GM21515 (cell line): ENCODE measurements at regions not wholly inside any gene's neighbourhood (a gene's known extent, or its start where the extent isn't known, plus 50 kb on each side); places are given as distances from the start of the nearest gene placed in this dataset.

ENCODE experiments used
- ATAC-seq: cut with Tn5 transposase; IDR thresholded peaks from one replicate; pipeline ENCODE4 v1.9.1; 2021; ENCODE audit not compliant: unreplicated experiment

DNA sequence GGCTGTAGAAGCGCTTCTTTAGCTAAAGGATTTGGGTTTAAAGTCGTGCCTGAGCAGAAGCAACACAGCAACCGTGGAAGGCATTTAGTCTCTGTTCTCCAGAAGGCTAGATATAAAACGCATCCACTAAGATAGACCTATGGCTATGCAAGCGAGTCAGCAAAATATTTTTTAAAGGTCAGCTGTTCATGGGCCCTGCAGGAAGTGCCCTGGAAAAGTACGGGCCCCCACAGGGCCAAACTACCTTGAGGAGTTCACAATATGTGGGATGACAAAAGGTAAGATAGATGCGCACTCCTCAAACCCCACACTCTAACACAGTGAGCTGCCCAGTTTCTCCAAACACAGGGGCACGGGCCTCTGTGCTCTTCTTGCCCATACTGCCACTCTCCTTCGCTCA lies 261.6 kb downstream of the VPS13C start:
- no peak for ATAC-seq

DNA sequence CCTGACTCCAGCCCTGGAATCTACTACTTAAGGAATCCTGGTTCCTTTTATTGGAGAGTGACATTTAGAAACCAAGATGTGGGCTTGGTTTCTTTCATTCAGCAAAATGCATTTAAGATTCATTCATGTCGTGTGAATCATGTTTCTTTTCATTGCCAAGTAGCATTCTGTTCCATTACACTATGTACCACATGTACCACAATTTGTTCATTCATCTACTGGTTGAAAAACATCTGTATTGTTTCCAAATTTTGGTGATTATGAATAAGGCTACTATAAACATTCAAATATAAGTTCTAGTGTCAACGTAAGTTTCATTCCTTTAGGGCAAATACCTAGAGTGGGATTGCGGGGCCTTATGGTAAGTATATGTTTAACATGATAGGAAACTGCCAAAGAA lies 264.2 kb downstream of the VPS13C start:
- no peak for ATAC-seq

DNA sequence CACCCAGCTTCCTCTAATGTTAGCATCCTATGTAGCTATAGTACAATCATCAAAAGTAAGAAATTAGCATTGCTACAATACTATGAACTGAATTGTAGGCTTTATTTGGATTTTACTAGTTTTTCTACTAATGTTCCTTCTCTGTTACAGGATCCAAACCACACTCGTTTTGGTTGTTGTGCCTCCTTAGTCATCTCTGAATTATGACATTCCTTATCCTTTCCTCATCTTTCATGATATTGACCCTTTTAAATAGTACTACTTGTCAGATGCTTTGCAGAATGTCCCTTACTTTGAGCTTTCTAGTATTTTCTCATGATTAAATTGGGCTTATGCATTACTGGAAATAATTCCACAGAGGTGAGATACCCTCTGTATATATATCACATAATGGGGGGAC lies 265.4 kb downstream of the VPS13C start:
- ATAC-seq: no peak

DNA sequence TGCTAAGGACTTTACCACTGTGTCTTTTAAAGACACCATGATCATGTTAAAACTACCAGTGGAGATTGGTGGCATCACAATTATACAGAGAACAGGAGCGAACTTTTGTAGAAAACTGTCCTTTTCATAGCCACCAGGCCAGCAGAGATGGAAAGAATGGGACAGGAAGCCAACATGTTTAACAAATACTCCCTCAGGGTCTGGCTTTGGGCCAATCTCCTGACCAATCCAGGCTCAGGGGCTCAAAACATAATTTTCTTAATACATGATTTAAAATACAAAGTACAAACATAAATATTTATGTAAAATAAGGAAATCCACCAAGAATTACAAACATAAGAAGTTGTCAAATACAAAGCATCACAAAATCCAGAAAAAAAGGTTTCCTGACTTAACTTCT lies 266.0 kb downstream of the VPS13C start:
- ATAC-seq: no peak

DNA sequence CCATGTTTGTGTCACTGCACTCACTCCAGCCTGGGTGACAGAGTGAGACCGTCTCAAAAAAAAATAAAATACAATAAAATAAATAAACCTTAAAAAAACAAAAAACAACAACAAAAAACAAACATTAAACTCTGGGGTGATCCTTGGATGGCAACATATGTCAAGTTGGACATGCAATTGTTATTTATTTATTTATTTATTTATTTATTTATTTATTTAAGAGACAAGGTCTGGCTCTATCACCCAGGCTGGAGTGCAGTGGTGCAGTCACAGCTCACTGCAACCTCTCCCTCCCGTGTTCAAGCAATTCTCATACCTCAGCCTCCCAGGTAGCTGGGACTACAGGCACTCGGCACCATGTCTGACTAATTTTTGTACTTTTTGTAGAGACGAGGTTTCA lies 275.5 kb downstream of the VPS13C start:
- no peak for ATAC-seq

DNA sequence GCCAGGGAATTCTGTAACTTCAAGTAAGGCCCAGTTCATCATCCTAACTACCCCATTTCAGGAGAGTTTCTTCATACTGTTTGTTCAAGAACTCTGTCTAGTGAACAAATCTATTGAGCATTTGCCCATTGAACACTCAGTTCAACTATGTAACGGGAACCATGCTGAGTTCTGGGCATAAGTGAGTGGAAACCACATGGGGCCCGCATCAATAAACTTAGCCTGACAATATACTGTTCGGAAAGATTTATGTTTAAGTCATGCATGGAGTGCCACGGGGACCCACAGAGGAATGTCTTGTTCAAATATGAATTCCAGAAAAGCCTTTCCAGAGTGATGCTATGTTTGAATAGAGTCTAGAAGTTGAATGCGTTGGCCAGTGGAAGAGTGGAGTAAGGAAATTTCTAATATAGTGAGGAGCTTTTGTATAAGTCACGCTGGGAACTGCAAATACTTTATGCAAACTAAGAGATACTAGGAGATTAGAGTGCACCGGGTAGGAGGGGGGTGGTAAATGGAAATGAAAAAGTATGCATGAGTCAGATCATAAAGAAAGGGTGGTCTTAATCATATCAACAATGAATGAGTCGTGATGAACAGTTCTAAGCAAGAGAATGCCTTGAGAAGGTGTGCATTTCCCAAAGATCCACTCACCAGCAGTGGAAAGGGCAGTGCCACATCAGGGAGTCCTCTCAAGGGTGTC lies 279.8 kb downstream of the VPS13C start:
- ATAC-seq: no peak

DNA sequence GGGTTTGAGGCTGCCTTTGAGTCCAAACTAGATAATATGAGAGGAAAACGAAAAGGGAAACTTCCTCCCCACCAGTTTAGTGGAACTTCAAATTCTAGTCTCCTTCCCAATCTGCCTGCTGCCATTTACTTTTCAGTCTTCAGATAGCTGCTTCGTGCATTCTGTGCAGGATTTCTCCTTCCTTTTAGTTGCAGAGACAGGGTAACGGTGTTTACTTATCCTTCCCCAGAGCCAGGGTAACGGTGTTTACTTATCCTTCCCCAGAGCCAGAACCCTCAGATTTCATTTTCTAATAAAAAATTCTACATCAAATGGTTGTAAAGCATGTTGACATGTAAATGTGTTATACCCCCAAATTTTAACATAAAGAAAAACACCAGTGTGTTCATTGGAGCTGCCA lies 282.6 kb downstream of the VPS13C start:
- ATAC-seq: no peak

DNA sequence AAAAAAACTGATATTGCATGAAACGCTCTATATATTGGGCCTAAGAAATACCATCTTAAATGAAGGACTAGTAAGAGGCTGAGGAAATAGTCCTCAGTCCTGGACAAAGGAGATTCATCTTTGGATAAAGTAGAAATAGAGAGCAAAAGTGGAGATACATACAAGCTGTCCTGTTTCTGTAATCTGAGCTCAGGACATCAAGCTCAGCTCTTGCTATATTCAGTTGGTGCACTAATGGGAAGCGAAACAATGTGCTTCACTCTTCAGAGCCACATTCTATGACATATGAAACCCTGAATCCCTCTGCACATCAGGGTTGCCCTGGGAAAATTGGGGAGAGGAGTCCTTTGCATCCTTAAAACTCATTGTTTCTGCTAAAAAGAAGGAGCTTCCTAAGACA lies 290.7 kb downstream of the VPS13C start:
- no peak for ATAC-seq

DNA sequence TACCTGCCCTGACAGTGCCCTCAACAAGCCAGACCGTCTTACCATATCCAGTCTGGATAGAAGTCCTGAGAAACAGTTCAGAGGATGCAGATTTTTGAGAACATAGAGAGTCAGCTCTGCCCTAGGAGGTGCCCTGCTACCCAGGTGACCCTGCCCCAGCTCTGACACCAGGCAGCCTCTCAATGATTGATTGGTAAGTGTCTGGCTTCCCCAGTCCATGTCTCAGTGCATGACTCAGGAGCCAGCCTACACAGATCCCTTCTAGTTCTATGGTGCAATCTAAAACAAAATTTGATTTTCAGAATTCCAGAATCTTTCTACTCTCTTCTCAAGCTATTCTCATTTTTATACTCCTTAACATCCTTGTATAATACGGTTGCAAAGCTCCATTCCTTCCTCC lies 292.1 kb downstream of the VPS13C start:
- ATAC-seq: no peak

DNA sequence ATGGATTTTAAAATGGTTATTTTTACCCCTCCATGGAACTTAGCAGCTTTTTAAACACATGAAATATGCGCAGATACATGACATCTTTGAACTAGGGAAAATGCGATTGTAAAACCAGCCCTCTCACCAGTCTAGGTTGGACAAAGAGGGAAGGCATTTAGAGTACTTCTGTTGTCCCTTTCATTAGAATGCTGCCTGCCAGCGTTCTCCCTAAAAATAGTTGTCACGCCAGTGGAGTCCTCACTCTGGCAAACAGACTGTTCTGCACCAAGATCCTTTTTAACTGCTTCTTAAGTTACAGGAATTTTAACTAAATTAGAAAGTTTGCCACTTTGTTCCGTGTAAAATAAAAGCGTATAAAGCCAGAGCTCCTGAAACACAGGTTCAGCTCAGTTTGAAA lies 295.3 kb downstream of the VPS13C start:
- no peak for ATAC-seq

DNA sequence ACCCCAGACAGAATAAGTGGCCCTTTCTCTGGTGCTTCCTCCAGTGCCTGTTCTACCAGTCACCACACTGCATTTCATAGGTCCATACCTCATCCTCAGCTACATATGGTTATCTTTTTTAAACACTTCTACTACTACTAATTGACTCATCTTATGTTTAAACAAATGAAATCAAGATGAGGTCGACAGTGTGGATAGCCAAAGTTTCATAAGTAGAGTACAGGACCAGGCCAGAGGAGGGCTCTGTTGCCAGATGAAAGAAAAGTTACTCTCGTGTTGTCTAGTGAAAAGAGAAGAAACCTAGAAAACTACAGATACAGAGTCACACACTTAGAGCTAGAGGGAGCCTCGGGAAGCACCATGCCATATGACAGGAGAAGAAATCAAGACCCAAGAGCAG lies 296.1 kb downstream of the VPS13C start:
- no peak for ATAC-seq

DNA sequence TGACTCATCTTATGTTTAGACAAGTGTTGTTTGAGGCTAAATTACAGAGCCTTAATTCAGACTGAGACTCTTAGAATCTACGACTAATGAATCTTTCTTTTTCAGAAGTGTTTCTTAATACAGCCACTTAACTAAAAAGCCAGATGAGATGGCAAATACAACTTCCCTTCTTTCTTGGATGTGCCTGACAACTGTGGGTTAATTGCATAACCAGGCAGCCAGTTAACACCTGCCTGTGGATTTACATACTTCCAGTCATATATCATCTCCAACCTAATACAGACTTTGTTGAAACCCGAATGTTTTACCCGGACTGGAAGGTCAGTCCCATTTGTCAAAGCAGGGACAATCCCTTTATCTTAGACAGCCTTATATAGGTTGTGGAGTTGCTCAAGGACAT lies 297.6 kb downstream of the VPS13C start:
- no peak for ATAC-seq

DNA sequence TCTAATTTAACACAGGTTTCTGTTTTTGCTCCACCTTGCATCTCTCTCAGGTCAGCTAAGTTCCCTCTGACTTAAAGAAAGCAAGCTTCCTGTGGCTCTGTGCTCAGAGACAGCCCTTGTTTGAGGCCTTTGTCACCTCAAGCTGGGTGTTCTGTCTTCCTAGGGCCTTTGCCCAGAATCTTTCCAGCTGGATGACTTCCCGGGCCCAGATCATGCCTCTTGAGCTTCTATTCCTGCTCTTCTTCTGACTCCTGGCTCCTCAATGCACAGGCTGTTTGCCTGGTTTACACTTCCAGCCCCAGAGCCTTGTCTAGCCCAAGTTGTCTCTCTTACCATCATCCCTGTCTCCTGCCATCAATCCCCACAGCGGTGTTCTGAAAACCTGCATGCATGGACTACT lies 300.6 kb downstream of the VPS13C start:
- no peak for ATAC-seq

DNA sequence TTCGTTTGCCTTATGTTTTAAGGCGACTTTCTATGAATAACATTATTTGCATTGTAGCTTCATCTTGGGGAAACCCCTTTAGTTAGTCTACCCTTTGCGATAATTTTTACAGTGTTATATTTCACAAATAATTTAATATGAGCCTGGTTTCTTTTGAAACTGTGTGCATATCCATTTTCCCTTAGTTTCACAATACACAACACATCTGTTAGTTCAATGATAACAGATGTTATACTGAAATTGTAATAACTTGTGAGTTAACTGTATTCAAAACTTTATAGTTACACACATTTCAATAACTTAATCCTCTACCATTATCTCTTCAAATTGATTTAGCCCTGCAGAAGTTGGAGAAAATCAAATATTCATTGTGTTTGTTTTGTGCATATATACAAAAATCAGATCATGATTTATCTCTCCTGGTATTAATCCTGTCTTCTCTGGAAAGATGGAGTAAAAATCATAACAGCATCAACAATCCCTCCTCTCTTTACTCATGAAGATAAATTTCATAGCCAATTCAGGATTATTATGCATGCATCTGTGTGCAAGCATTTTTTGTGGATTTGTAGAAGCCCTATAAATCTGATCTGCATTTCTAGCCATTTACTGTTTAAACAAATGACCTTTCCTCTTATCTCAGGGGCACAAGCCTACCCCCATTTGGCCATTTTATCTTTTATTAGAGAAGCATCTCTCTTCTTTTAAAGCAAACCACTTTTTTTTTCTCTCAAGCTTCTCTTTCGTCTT lies 304.0 kb downstream of the VPS13C start:
- ATAC-seq: no peak

DNA sequence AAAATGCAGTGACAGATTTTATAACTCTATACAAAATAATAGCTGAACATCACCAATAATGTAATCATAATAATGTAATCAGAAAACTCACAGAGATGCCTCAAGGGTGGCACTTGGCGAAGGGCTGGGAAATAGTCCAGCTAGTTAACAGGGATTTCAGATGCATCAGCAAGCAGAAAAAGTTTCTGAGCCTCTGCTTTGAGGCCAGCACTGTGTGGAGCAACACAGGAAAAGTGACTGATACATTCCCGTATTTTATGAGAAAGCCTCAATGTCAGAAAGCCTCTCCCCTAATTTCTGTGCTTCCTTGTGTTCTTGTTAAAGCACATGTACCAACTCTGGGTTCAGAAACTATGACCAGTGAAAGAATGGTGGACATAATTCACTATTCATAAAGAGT lies 304.8 kb downstream of the VPS13C start:
- ATAC-seq: no peak

DNA sequence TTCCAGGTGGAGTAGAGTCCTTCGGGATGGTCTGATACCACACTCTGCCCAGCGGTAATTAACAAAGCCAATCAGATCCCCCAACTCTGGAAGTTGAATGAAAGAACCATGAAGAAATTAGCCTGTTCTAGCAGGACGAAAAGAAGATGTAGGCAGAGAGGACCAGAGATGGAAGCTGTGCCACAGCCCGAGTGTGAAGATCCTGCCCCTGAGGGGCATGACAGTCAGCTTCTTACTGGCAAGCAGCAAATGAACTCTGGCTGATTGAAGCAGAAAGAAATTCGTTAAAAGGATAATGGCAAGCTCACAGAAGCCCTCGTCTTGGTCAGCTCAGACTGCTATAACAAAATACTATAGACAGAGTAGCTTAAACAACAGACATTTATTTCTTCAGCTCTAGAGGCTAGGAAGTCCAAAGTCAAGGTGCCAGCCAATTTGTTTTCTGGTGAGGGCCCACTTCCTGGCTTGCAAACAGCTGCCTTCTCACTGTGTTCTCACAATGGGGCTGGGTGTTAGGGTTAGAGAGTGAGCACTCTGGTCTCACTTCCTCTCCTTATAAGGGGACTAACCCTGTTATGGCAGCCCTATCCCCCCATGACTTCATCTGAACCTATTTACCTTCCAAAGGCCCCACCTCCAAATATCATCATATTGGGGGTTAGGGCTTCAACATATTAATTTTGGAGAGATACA lies 307.1 kb downstream of the VPS13C start:
- no peak for ATAC-seq

DNA sequence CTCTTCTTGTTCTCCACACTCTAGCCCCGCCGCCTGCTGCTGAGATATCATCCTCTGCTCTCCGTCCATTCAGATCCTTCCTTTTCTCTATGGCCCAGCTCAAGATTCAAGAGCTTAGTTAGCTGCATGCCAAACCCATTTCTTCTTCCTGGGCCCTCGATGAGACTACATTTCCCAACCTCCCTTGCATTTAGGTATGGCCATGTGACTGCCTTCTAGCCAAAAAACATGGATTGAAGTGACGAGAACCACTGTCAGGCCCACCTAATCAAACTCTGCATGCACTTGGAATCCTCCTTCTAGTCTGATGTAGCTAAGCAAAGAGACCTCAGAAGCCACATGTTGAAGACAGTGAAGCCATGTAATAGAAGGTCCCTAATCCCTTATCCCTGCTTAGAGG lies 308.2 kb downstream of the VPS13C start:
- no peak for ATAC-seq

DNA sequence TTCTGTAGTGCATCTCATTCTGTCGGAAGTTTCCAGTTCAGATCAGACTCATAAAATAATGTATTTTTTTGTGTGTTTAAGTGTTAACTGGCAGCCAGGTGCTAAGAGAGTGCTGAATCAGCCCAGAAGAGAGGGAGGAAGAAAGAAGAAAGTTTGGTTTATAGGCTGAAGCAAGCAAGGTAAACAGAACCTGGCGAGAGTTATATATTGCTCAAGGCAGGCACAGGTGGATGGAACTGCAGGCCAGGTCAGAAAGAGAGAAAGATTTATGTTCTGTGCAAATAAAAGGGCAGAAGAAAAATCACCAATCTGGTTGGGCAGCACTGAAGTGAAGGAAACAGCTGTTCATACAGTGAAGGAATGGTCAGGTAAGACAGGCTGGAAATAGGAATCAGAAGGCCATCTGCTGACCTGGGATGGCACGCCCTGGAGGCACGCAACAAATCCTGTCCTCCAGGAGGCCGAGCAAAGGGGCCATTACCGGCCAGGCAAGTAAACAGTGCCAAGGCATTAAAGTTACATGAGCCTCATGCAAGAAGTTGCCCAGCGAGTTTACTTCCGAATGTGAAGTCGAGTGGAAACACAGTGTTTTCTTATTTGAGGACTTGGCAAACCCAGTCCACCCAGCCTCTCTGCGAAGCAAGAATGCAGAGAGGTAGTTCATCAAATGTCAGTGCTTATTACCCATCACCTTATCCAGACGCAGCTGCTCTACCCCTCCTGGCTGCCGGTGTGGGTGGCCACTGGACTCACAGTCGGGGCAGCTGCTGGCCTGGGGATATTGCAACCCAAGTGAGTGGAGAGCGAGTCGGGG lies 309.8 kb downstream of the VPS13C start:
- ATAC-seq: no peak

DNA sequence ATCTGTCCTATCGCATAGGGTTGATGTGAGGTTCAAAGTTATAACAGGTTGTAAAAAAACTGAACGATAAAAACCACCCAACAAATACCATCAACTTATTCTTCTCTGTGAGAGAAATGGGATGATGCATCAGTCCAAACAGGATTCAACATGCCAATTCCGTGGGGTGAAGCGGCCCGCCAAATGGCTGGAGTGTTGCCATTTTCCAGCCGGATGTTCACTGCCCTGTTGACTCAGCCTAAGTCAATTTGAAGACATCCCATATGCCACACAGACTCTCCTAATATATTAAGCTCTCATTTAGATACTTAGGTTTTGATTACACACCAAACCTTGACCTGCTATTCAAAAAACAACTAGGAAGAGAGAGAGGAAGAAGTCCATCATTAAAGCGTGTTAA lies 311.1 kb downstream of the VPS13C start:
- no peak for ATAC-seq

DNA sequence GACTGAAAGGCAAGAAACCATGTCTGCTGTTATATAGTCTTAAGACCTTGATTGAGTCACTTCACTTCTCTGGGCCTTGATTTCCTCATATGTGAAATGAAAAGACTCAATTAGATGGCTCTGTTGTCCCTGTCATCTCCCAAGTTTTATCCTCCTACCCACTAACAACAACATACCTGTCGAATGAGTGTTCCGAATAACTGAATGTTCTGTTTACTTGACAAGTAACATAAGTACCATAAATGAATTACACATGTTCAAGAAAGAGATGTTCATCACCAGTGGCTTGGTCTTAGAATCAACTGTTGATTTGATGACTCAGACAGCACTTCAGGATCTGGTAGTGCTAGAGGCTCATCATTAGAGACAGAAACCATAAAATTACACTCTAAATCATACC lies 311.7 kb downstream of the VPS13C start:
- no peak for ATAC-seq

DNA sequence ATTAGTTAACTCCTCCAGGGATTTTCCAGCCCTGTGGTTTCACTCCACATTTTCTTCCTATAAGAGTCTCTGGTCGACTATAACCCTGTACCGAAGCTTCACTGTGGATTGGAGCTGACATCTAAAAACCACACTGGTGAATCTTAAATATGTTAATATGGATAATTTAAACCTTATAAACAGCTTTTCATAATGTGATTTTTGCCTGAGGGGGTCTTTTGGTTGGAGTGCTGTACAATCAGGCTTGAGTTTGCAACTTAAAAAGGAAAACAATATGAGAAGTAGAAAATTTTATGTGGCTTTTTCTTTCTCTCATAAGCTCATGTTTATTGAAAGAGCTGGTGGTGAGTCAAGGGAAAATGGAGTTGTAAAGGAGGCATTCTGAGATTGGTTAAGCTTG lies 313.7 kb downstream of the VPS13C start:
- no peak for ATAC-seq
